Karpas-422 (cell line): ENCODE measurements at regions not wholly inside any gene's neighbourhood (a gene's known extent, or its start where the extent isn't known, plus 50 kb on each side); places are given as distances from the start of the nearest gene placed in this dataset.

Source experiments
- DNase-seq: peaks from one replicate; pipeline ENCODE4 v3.0.0-alpha.2; 2015
- H2AFZ ChIP-seq: fragments of 200-600 bp; sonication (generic); 2 replicates; pipeline ENCODE4 v1.6.1; 2014; ENCODE audit warnings: antibody characterized with exemption, low read length, mixed read lengths
- H3K27ac ChIP-seq: fragments of 200-600 bp; sonication (generic); 2 replicates; pipeline ENCODE4 v1.5.1; 2014; ENCODE audit warnings: mild to moderate bottlenecking, low read length, moderate library complexity
- H3K27me3 ChIP-seq: fragments of 200-600 bp; sonication (generic); 2 replicates; pipeline ENCODE4 v1.6.1; 2014; ENCODE audit warnings: low read length, mixed read lengths
- H3K36me3 ChIP-seq: fragments of 200-600 bp; sonication (generic); 2 replicates; pipeline ENCODE4 v1.6.1; 2014; ENCODE audit warnings: low read length, mixed read lengths; ENCODE audit not compliant: insufficient read depth
- H3K4me1 ChIP-seq: fragments of 200-600 bp; sonication (generic); 2 replicates; pipeline ENCODE4 v1.6.1; 2014; ENCODE audit warnings: mild to moderate bottlenecking, low read length, mixed read lengths
- H3K4me2 ChIP-seq: fragments of 200-600 bp; sonication (generic); 2 replicates; pipeline ENCODE4 v1.6.1; 2014; ENCODE audit warnings: low read length, low read depth, mild to moderate bottlenecking; ENCODE audit not compliant: poor library complexity, severe bottlenecking
- H3K4me3 ChIP-seq: fragments of 200-600 bp; sonication (generic); 2 replicates; pipeline ENCODE4 v1.5.1; 2014; ENCODE audit warnings: mild to moderate bottlenecking, antibody characterized with exemption, low read length, mixed read lengths
- H3K79me2 ChIP-seq: fragments of 200-600 bp; sonication (generic); 2 replicates; pipeline ENCODE4 v1.6.1; 2014; ENCODE audit warnings: mild to moderate bottlenecking, low read length, mixed read lengths
- H3K9ac ChIP-seq: fragments of 200-600 bp; sonication (generic); 2 replicates; pipeline ENCODE4 v1.6.0; 2014; ENCODE audit warnings: low read length
- H3K9me2 ChIP-seq: fragments of 200-600 bp; sonication (generic), shearing (Covaris generic); replicated peaks from 2 replicates; pipeline ENCODE4 v1.6.0; 2014; ENCODE audit warnings: mild to moderate bottlenecking, low read length, moderate library complexity; ENCODE audit not compliant: insufficient read depth
- H3K9me3 ChIP-seq: fragments of 300-700, 200-600 bp; sonication (generic); 2 replicates; pipeline ENCODE4 v1.6.1; 2014; ENCODE audit warnings: low read length, mixed read lengths
- H4K20me1 ChIP-seq: fragments of 200-600 bp; sonication (generic); 2 replicates; pipeline ENCODE4 v1.6.1; 2014; ENCODE audit warnings: mild to moderate bottlenecking, antibody characterized with exemption, low read length, low read depth; ENCODE audit not compliant: insufficient read depth

GRCh38 chr10:123327450-123327849, 173.2 kb downstream of the BUB3 start:
- no peaks in the 10 kb centered on the region for H4K20me1 ChIP-seq
- no peak overlapping the region for H3K9ac ChIP-seq
- no peaks in the 10 kb centered on the region for H3K79me2 ChIP-seq
- no peaks in the 10 kb centered on the region for H3K9me2 ChIP-seq
- no peak overlapping the region for H3K4me3 ChIP-seq
- H3K27ac ChIP-seq, result no peak overlapping the region
- H3K4me2 ChIP-seq, result no peak overlapping the region
- no peaks in the 10 kb centered on the region for H3K27me3 ChIP-seq
- no peak overlapping the region for H2AFZ ChIP-seq
- H3K4me1 ChIP-seq, result no peaks in the 10 kb centered on the region
- H3K36me3 ChIP-seq, result no peaks in the 10 kb centered on the region
- no peak for DNase-seq
- H3K9me3 ChIP-seq, result no peaks in the 10 kb centered on the region

GRCh38 chr10:123327896-123328295, 173.7 kb downstream of the BUB3 start:
- Histone ChIP-seq H3K9me2 (no peaks in the 10 kb centered on the region), H2AFZ (no peak overlapping the region), H3K36me3 (no peaks in the 10 kb centered on the region), H4K20me1 (no peaks in the 10 kb centered on the region), H3K27me3 (no peaks in the 10 kb centered on the region), H3K4me1 (no peaks in the 10 kb centered on the region), H3K4me3 (no peak overlapping the region), H3K9ac (no peak overlapping the region), H3K27ac (no peak overlapping the region), H3K79me2 (no peaks in the 10 kb centered on the region), H3K9me3 (no peaks in the 10 kb centered on the region), H3K4me2 (no peak overlapping the region)
- no peak for DNase-seq

GRCh38 chr10:123331438-123331837, 177.2 kb downstream of the BUB3 start:
- Histone ChIP-seq H2AFZ (no peak overlapping the region), H3K4me3 (no peak overlapping the region), H3K9me2 (no peaks in the 10 kb centered on the region)

GRCh38 chr10:123346581-123346980, 192.4 kb downstream of the BUB3 start:
- H3K27ac ChIP-seq, result no peak overlapping the region
- H3K36me3 ChIP-seq, result no peaks in the 10 kb centered on the region
- no peak overlapping the region for H2AFZ ChIP-seq
- H3K4me3 ChIP-seq, result no peak overlapping the region
- H3K4me1 ChIP-seq, result no peaks in the 10 kb centered on the region
- H3K27me3 ChIP-seq, result no peaks in the 10 kb centered on the region
- no peaks in the 10 kb centered on the region for H3K9me3 ChIP-seq
- DNase-seq, result no peak
- no peaks in the 10 kb centered on the region for H3K79me2 ChIP-seq
- H3K4me2 ChIP-seq, result no peak overlapping the region
- no peaks in the 10 kb centered on the region for H3K9me2 ChIP-seq
- H4K20me1 ChIP-seq, result no peaks in the 10 kb centered on the region
- no peak overlapping the region for H3K9ac ChIP-seq

More at GRCh38 chr10:123331438-123331837, 177.2 kb downstream of the BUB3 start:
- Histone ChIP-seq H3K27ac (no peak overlapping the region), H3K36me3 (no peaks in the 10 kb centered on the region), H3K79me2 (no peaks in the 10 kb centered on the region), H3K4me2 (no peak overlapping the region), H3K27me3 (no peaks in the 10 kb centered on the region), H3K9ac (no peak overlapping the region), H4K20me1 (no peaks in the 10 kb centered on the region), H3K4me1 (no peaks in the 10 kb centered on the region), H3K9me3 (no peaks in the 10 kb centered on the region)
- no peak for DNase-seq

- no peak for DNase-seq
- Histone ChIP-seq H3K27me3 (no peaks in the 10 kb centered on the region), H3K36me3 (no peaks in the 10 kb centered on the region)
Measured at GRCh38 chr10:123348691-123349572, 194.7 kb downstream of the BUB3 start.

GRCh38 chr10:123351715-123352114, 197.5 kb downstream of the BUB3 start:
- Histone ChIP-seq H3K4me2 (no peak overlapping the region), H3K36me3 (no peaks in the 10 kb centered on the region), H3K4me3 (no peak overlapping the region), H3K27me3 (no peaks in the 10 kb centered on the region), H3K4me1 (no peaks in the 10 kb centered on the region), H2AFZ (no peak overlapping the region), H3K9ac (no peak overlapping the region), H4K20me1 (no peaks in the 10 kb centered on the region), H3K9me3 (no peaks in the 10 kb centered on the region), H3K27ac (no peak overlapping the region), H3K79me2 (no peaks in the 10 kb centered on the region), H3K9me2 (no peaks in the 10 kb centered on the region)
- DNase-seq, result no peak

More at GRCh38 chr10:123348691-123349572, 194.7 kb downstream of the BUB3 start:
- Histone ChIP-seq H2AFZ (no peak overlapping the region), H3K9ac (no peak overlapping the region), H3K9me3 (no peaks in the 10 kb centered on the region), H3K9me2 (no peaks in the 10 kb centered on the region), H3K4me1 (no peaks in the 10 kb centered on the region), H3K79me2 (no peaks in the 10 kb centered on the region), H3K4me3 (no peak overlapping the region), H4K20me1 (no peaks in the 10 kb centered on the region), H3K27ac (no peak overlapping the region), H3K4me2 (no peak overlapping the region)

- Histone ChIP-seq H3K4me2 (no peak overlapping the region), H3K9ac (no peak overlapping the region), H2AFZ (no peak overlapping the region), H3K36me3 (no peaks in the 10 kb centered on the region), H3K79me2 (no peaks in the 10 kb centered on the region), H3K9me2 (no peaks in the 10 kb centered on the region), H3K4me3 (no peak overlapping the region), H3K27me3 (no peaks in the 10 kb centered on the region), H3K4me1 (no peaks in the 10 kb centered on the region), H3K9me3 (no peaks in the 10 kb centered on the region), H3K27ac (no peak overlapping the region), H4K20me1 (no peaks in the 10 kb centered on the region)
- DNase-seq, result no peak
Measured at GRCh38 chr10:123354521-123354920, 200.3 kb downstream of the BUB3 start.

GRCh38 chr10:123355748-123356481, 201.7 kb downstream of the BUB3 start:
- Histone ChIP-seq H3K4me2 (no peak overlapping the region), H3K9ac (no peak overlapping the region), H2AFZ (no peak overlapping the region), H3K9me3 (no peaks in the 10 kb centered on the region), H3K79me2 (no peaks in the 10 kb centered on the region), H3K27ac (no peak overlapping the region), H3K4me3 (no peak overlapping the region), H4K20me1 (no peaks in the 10 kb centered on the region), H3K9me2 (no peaks in the 10 kb centered on the region), H3K27me3 (no peaks in the 10 kb centered on the region), H3K36me3 (no peaks in the 10 kb centered on the region), H3K4me1 (no peaks in the 10 kb centered on the region)
- DNase-seq, result no peak
